ENCODE measurements at regions not wholly inside any gene's neighbourhood (a gene's known extent, or its start where the extent isn't known, plus 50 kb on each side); places are given as distances from the start of the nearest gene placed in this dataset.
"Not testable (repeated sequence)": the region's sequence is repeated elsewhere in the genome, so short reads cannot be mapped to it uniquely, and the experiment has no call there.

DNA sequence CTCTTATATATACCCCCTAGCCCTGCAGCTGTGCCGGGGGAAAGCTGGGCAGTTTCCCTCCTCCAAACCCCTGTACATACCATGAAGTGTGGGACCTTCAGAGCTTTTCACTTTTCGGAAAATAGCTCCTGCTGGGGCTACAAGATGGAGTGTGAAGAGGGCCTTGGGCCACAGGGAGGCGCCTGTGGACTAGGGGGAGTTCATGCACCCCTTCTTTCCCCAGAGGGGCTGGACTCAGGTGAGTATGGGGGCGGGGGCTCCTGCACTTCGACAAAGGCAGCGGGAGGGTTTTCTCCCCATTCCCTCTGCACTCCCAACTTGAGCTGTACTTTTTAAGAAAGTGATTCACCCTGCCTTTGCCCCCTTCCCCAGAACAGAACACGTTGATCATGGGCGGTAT lies 122.5 kb downstream of the SEPTIN14 start:
- TF ChIP-seq, protein P1, sequence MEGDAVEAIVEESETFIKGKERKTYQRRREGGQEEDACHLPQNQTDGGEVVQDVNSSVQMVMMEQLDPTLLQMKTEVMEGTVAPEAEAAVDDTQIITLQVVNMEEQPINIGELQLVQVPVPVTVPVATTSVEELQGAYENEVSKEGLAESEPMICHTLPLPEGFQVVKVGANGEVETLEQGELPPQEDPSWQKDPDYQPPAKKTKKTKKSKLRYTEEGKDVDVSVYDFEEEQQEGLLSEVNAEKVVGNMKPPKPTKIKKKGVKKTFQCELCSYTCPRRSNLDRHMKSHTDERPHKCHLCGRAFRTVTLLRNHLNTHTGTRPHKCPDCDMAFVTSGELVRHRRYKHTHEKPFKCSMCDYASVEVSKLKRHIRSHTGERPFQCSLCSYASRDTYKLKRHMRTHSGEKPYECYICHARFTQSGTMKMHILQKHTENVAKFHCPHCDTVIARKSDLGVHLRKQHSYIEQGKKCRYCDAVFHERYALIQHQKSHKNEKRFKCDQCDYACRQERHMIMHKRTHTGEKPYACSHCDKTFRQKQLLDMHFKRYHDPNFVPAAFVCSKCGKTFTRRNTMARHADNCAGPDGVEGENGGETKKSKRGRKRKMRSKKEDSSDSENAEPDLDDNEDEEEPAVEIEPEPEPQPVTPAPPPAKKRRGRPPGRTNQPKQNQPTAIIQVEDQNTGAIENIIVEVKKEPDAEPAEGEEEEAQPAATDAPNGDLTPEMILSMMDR (IDR thresholded peaks at IDR 0.05) = not testable (repeated sequence)
- not testable (repeated sequence) for TF ChIP-seq POLR2AphosphoS5, POLR2A (IDR thresholded peaks at IDR 0.05)

All from suprapubic skin (tissue), 4 donors.